VCaP (cell line): ENCODE measurements at regions not wholly inside any gene's neighbourhood (a gene's known extent, or its start where the extent isn't known, plus 50 kb on each side); places are given as distances from the start of the nearest gene placed in this dataset.

Source experiments
- H3K27ac ChIP-seq: fragments of 450-650 bp; 2 replicates; pipeline ENCODE4 v1.5.1; 2017
- TF ChIP-seq, protein P1 (sequence below): fragments of 450-650 bp; conservative IDR thresholded peaks from 2 replicates; pipeline ENCODE4 v1.5.1; 2017; ENCODE audit warnings: mild to moderate bottlenecking, moderate library complexity

DNA sequence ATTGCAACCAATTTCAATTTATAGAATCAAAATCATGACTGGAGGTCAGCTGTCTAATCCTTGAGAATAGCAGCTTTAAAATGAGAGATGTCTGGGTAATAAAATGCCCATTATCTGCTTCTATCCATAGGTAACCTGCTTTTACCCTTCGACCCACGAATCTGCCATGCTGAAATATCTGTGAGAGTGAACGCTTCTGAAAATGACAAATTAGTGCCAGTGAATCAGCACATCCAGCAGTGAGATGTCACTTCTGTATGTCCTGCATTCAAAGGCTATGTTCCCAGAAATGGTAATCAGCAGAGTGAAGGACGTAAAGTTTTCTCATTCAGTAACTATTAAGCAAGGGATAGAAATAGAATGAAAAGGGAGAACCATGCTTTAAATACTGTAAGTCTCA lies 532.4 kb upstream of the ITGA1 start:
- no peak overlapping the region for H3K27ac ChIP-seq
- TF ChIP-seq, protein P1, sequence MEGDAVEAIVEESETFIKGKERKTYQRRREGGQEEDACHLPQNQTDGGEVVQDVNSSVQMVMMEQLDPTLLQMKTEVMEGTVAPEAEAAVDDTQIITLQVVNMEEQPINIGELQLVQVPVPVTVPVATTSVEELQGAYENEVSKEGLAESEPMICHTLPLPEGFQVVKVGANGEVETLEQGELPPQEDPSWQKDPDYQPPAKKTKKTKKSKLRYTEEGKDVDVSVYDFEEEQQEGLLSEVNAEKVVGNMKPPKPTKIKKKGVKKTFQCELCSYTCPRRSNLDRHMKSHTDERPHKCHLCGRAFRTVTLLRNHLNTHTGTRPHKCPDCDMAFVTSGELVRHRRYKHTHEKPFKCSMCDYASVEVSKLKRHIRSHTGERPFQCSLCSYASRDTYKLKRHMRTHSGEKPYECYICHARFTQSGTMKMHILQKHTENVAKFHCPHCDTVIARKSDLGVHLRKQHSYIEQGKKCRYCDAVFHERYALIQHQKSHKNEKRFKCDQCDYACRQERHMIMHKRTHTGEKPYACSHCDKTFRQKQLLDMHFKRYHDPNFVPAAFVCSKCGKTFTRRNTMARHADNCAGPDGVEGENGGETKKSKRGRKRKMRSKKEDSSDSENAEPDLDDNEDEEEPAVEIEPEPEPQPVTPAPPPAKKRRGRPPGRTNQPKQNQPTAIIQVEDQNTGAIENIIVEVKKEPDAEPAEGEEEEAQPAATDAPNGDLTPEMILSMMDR = no peak

DNA sequence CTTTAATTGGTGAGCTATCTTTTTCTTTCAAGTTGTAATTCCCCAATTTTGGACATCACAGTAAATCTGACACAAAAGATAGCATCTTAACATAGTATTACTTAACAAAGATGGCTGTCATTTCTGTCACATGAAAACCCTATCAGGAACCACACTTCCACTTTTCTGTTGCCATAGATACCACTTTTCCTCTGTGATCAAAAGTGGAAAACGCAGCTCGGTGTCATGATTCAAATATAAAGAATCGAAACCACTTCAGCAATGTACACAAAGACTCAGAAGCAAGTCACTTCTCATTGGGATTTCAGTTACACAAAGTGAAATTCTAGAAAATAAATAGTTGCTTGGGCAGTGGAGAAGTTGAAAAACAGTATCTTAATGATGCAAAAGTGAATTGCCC lies 524.9 kb upstream of the ITGA1 start:
- TF ChIP-seq, protein P1 = no peak
- H3K27ac ChIP-seq = no peak overlapping the region

DNA sequence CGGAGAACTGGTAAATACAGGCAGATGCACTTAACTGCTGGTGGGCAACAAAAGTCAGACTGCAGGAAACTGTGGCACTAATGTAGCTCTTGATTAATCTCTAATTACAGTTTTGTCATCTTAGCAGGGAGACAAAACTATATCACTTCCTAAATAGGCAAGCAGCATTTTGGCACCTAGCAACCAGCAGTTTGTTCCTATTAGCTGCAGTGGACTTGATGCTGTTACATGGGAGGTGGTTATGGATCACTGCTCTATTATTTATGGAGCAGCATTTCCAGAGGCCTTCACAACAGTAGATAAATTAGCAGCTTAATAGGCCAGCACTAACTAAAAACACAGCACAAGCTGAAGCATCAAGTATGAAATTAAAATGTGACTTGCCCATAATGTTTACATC lies 518.3 kb upstream of the ITGA1 start:
- TF ChIP-seq, protein P1 = no peak
- H3K27ac ChIP-seq = no peak overlapping the region

DNA sequence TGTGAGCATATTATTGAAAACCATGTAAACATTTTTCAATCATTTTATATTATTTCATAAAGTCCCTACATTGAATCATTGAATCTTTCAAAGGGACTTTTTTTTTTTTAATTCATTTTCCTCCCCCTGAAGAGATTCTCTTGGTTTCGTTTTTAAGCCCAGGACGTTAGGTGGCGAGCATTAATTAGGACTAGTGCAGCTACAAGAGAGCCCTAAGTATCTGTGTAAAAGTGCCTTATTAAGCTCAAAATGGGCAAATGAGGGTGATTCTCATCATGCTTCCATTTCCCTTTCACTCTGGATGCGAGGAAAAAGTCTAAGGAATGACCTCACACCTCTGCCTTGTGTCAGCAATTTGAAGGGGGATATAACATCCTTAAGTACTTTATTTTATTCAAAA lies 517.9 kb upstream of the ITGA1 start:
- TF ChIP-seq, protein P1 = no peak
- no peak overlapping the region for H3K27ac ChIP-seq

DNA sequence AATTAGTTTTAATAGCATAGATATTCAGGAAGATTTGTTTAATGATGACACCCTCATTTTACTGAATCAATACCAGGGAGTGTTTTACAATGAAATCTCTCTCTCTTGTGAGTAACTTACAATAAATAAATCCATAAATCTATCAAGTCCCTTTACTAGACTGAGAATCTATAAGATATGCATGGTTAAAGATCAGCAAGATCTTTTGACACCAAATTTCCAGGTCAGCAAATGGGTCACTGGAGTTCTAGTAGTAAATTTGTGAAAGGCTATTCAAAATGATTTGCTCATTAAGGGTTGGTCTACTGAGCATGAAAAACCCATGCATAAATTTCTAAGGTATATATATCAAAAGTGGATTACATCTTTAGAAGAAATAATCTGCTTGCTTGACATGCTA lies 512.1 kb upstream of the ITGA1 start:
- TF ChIP-seq, protein P1 = no peak

DNA sequence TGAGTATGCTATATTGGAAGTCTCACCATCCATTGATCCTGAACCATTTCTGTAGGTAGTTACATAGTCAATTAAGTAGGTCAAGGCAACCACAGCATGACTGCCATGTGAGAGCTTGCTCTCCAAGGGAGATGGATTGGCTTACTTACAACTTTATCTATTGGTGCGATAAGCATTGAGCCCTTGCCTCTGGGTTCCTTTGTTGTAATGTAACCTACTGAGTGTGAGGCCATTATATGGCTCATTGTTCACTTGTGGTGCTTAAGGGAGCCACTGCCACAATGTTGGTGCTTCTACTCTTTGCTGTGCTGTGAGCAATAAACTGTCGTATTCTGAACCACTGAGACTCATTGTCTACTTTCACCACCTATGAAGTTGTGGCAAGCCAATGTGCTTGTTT lies 510.6 kb upstream of the ITGA1 start:
- TF ChIP-seq, protein P1 = no peak
- H3K27ac ChIP-seq = no peak overlapping the region

More for the DNA sequence above, 512.1 kb upstream of the ITGA1 start:
- no peak overlapping the region for H3K27ac ChIP-seq

DNA sequence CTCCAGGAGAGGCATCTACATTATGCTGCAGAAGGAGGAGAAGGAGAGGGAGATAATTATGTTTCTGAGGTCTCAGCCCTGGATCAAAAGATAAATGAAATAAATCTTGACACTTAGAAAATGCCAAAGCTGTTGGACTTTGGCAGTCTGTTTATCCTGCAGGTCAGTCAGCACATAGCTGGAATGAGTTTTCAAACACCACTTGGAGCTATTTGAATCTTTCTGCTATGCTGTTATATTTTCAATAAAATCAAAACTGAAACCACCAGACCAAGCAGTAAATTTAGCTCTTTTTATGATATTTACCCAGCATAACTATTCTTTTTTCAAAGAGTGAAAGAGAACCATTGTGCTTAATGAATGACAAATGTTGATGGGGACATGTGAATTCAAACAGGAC lies 505.1 kb upstream of the ITGA1 start:
- TF ChIP-seq, protein P1 = no peak
- H3K27ac ChIP-seq = no peak overlapping the region

DNA sequence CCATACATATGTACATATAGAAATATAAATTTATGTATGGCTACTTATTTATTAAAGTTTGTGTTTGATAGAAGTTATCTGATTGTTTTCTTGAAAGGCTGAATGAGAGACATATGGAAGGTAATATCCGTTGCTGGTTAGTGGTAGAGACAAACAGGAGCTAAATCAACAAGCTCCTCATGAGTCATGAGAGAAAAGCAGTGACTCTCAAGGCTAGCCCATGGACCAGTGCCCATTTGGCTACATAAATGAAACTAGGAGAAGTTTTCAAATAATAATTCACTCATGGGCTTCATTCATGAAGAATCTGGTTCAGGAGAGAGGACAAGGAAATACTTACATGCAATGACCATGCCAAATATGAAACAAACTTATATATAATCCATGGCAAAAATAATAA lies 504.5 kb upstream of the ITGA1 start:
- TF ChIP-seq, protein P1 = no peak
- no peak overlapping the region for H3K27ac ChIP-seq
